A549 (cell line): ENCODE measurements at regions not wholly inside any gene's neighbourhood (a gene's known extent, or its start where the extent isn't known, plus 50 kb on each side); places are given as distances from the start of the nearest gene placed in this dataset.

Experiments used
- EP300 ChIP-seq, 2 experiments: fragments of >200 bp; sonication (Bioruptor Twin); formaldehyde crosslinking; IDR thresholded peaks; 2 replicates in 1 of 2; 3 replicates in 1 of 2; pipeline ENCODE4 v1.6.1; 2016 to 2017
- FOSL2 ChIP-seq, 2 experiments: fragments of 450-650 bp in 1 of 2; fragments of >200 bp in 1 of 2; sonication (Bioruptor Twin) in 1 of 2; formaldehyde crosslinking; IDR thresholded peaks; 2 replicates each; pipeline versions ENCODE4 v1.5.0 to v1.6.1; 2016 to 2020; ENCODE audit warnings: mild to moderate bottlenecking in 1 of 2, moderate library complexity in 1 of 2
- JUN ChIP-seq, 2 experiments: fragments of >200 bp; sonication (Bioruptor Twin); formaldehyde crosslinking; IDR thresholded peaks; 2 replicates in 1 of 2; 3 replicates in 1 of 2; pipeline ENCODE4 v1.6.1; 2016 to 2017
- MAZ ChIP-seq: fragments of 150-350 bp; IDR thresholded peaks from 2 replicates; pipeline ENCODE4 v1.6.1; 2014; ENCODE audit warnings: antibody characterized with exemption, low read depth, low read length, borderline replicate concordance
- POLR2A ChIP-seq: IDR thresholded peaks from 2 replicates; pipeline ENCODE4 v1.6.1; 2012; ENCODE audit warnings: mild to moderate bottlenecking, low read length
- POLR2AphosphoS2 ChIP-seq: conservative IDR thresholded peaks from 2 replicates; pipeline ENCODE4 v1.6.1; 2012; ENCODE audit warnings: low read length, improper control_type of control experiment, inconsistent platforms
- RCOR1 ChIP-seq: fragments of 150-350 bp; IDR thresholded peaks from 2 replicates; pipeline ENCODE4 v1.6.1; 2014; ENCODE audit warnings: antibody characterized with exemption, low read length, low read depth
- TP53 ChIP-seq: fragments of 250-450 bp; sonication (Bioruptor Pico); IDR thresholded peaks from 2 replicates; pipeline ENCODE4 v1.5.0; 2021; ENCODE audit warnings: mild to moderate bottlenecking, moderate library complexity
- TF ChIP-seq, protein P1 (sequence below): fragments of >200 bp; sonication (Bioruptor Twin); formaldehyde crosslinking; IDR thresholded peaks from 3 replicates; pipeline ENCODE4 v1.5.1; 2016
- TF ChIP-seq, protein P2 (sequence below): fragments of 150-350 bp; IDR thresholded peaks from 2 replicates; pipeline ENCODE4 v1.6.1; 2014; ENCODE audit warnings: low read depth, mild to moderate bottlenecking, low read length
- TF ChIP-seq, protein P3 (sequence below): fragments of 200-600 bp; sonication (generic); IDR thresholded peaks from 2 replicates; pipeline ENCODE4 v1.6.1; 2016; ENCODE audit warnings: antibody characterized with exemption, mild to moderate bottlenecking, moderate library complexity

DNA sequence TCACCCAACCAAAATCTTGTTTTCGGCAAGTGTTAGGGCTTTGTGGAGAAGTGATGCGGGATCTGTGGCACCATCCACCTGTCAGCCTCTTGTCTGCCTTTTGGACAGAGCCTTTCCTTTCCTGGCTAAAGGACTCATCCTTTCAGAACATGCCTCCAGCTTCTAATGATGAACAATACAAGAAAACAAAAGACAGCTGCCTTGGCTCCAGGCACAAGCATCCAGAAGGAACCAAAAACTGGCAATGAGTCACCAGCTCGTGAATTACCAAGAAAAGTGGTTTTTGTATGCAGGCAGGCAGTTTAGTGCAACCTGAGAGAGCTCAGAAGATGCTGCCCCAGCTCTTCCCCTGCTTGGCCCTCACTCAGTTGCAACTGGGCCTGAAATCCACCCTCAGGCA is 84.6 kb upstream of the NAMPT start:
- TF ChIP-seq, protein P1, sequence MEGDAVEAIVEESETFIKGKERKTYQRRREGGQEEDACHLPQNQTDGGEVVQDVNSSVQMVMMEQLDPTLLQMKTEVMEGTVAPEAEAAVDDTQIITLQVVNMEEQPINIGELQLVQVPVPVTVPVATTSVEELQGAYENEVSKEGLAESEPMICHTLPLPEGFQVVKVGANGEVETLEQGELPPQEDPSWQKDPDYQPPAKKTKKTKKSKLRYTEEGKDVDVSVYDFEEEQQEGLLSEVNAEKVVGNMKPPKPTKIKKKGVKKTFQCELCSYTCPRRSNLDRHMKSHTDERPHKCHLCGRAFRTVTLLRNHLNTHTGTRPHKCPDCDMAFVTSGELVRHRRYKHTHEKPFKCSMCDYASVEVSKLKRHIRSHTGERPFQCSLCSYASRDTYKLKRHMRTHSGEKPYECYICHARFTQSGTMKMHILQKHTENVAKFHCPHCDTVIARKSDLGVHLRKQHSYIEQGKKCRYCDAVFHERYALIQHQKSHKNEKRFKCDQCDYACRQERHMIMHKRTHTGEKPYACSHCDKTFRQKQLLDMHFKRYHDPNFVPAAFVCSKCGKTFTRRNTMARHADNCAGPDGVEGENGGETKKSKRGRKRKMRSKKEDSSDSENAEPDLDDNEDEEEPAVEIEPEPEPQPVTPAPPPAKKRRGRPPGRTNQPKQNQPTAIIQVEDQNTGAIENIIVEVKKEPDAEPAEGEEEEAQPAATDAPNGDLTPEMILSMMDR = no peak
- no peak for TF ChIP-seq JUN (IDR thresholded peaks at IDR 0.05)
- TF ChIP-seq EP300 (IDR thresholded peaks at IDR 0.05) = no peak
- no peak for TF ChIP-seq POLR2A
- TF ChIP-seq FOSL2 (IDR thresholded peaks at IDR 0.05) = no peak
- no peak for TF ChIP-seq FOSL2 (CRISPR knock-in tag; IDR thresholded peaks at IDR 0.05)
- TF ChIP-seq POLR2AphosphoS2 = no peak
- TF ChIP-seq, protein P2, sequence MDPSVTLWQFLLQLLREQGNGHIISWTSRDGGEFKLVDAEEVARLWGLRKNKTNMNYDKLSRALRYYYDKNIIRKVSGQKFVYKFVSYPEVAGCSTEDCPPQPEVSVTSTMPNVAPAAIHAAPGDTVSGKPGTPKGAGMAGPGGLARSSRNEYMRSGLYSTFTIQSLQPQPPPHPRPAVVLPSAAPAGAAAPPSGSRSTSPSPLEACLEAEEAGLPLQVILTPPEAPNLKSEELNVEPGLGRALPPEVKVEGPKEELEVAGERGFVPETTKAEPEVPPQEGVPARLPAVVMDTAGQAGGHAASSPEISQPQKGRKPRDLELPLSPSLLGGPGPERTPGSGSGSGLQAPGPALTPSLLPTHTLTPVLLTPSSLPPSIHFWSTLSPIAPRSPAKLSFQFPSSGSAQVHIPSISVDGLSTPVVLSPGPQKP = no peak
- TF ChIP-seq, protein P3, sequence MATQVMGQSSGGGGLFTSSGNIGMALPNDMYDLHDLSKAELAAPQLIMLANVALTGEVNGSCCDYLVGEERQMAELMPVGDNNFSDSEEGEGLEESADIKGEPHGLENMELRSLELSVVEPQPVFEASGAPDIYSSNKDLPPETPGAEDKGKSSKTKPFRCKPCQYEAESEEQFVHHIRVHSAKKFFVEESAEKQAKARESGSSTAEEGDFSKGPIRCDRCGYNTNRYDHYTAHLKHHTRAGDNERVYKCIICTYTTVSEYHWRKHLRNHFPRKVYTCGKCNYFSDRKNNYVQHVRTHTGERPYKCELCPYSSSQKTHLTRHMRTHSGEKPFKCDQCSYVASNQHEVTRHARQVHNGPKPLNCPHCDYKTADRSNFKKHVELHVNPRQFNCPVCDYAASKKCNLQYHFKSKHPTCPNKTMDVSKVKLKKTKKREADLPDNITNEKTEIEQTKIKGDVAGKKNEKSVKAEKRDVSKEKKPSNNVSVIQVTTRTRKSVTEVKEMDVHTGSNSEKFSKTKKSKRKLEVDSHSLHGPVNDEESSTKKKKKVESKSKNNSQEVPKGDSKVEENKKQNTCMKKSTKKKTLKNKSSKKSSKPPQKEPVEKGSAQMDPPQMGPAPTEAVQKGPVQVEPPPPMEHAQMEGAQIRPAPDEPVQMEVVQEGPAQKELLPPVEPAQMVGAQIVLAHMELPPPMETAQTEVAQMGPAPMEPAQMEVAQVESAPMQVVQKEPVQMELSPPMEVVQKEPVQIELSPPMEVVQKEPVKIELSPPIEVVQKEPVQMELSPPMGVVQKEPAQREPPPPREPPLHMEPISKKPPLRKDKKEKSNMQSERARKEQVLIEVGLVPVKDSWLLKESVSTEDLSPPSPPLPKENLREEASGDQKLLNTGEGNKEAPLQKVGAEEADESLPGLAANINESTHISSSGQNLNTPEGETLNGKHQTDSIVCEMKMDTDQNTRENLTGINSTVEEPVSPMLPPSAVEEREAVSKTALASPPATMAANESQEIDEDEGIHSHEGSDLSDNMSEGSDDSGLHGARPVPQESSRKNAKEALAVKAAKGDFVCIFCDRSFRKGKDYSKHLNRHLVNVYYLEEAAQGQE = no peak
- no peak for TF ChIP-seq RCOR1
- TF ChIP-seq TP53 (CRISPR knock-in tag) = no peak
- no peak for TF ChIP-seq MAZ
